AG08396 (cell line): ENCODE measurements at regions not wholly inside any gene's neighbourhood (a gene's known extent, or its start where the extent isn't known, plus 50 kb on each side); places are given as distances from the start of the nearest gene placed in this dataset.
A peak's percentile ranks its signal among the peaks of the same experiment; 100 is the strongest.

ENCODE experiments used
- DNase-seq: peaks from one replicate; pipeline ENCODE4 v3.0.0; 2012; ENCODE audit warnings: low spot score, mixed read lengths

- DNase-seq, result no peak
Observed at GRCh38 chr4:89422441-89422990, 114.9 kb upstream of the GPRIN3 start.

- DNase-seq, result no peak
Observed at GRCh38 chr4:89420507-89420906, 112.9 kb upstream of the GPRIN3 start.

GRCh38 chr4:89419111-89419695, 111.6 kb upstream of the GPRIN3 start:
- no peak for DNase-seq

- DNase-seq, result no peak
Observed at GRCh38 chr4:89416960-89417359, 109.4 kb upstream of the GPRIN3 start.

GRCh38 chr4:89413518-89413917, 105.9 kb upstream of the GPRIN3 start:
- DNase-seq, result no peak

GRCh38 chr4:89411539-89412309, 104.1 kb upstream of the GPRIN3 start:
- DNase-seq, result no peak

GRCh38 chr4:89410687-89411086, 103.1 kb upstream of the GPRIN3 start:
- DNase-seq, result peak; percentile 5

GRCh38 chr4:89404530-89404929, 96.9 kb upstream of the GPRIN3 start:
- no peak for DNase-seq

GRCh38 chr4:89403826-89404225, 96.2 kb upstream of the GPRIN3 start:
- no peak for DNase-seq

GRCh38 chr4:89400287-89401035, 92.9 kb upstream of the GPRIN3 start:
- DNase-seq, result no peak

GRCh38 chr4:89398644-89399043, 91.0 kb upstream of the GPRIN3 start:
- DNase-seq, result no peak

GRCh38 chr4:89398146-89398545, 90.5 kb upstream of the GPRIN3 start:
- no peak for DNase-seq

GRCh38 chr4:89397441-89397840, 89.8 kb upstream of the GPRIN3 start:
- no peak for DNase-seq

- no peak for DNase-seq
Observed at GRCh38 chr4:89382439-89382838, 74.8 kb upstream of the GPRIN3 start.

GRCh38 chr4:89380980-89381379, 73.4 kb upstream of the GPRIN3 start:
- no peak for DNase-seq

GRCh38 chr4:89379511-89380044, 72.0 kb upstream of the GPRIN3 start:
- DNase-seq, result no peak

- DNase-seq, result no peak
Observed at GRCh38 chr4:89373394-89373793, 65.8 kb upstream of the GPRIN3 start.

- no peak for DNase-seq
Observed at GRCh38 chr4:89371614-89372013, 64.0 kb upstream of the GPRIN3 start.

GRCh38 chr4:89369581-89369980, 62.0 kb upstream of the GPRIN3 start:
- DNase-seq, result no peak

GRCh38 chr4:89368861-89369260, 61.3 kb upstream of the GPRIN3 start:
- no peak for DNase-seq

GRCh38 chr4:89365776-89366175, 58.2 kb upstream of the GPRIN3 start:
- DNase-seq, result no peak

GRCh38 chr4:89365375-89365774, 57.8 kb upstream of the GPRIN3 start:
- DNase-seq, result no peak

- DNase-seq, result no peak
Observed at GRCh38 chr4:89364541-89364940, 56.9 kb upstream of the GPRIN3 start.
